ENCODE measurements at regions not wholly inside any gene's neighbourhood (a gene's known extent, or its start where the extent isn't known, plus 50 kb on each side); places are given as distances from the start of the nearest gene placed in this dataset.

- intact Hi-C loops (cut with micrococcal nuclease) (no loop called here), in situ Hi-C loops (cut with MboI) (no loop called here)
- H3K4me1 ChIP-seq (replicated peaks in 1 of 2; ENCODE audit: control insufficient read depth in 2 of 2, insufficient read depth in 2 of 2, low read length in 2 of 2): no peaks in the 10 kb centered on the region
- no TSS peak for BruUV-seq (replicated peaks)
- no peak overlapping the region for H3K9ac ChIP-seq (ENCODE audit: insufficient read depth in 1 of 2, low read depth in 2 of 2, low read length in 2 of 2)
- ATAC-seq (no peak), FAIRE-seq (no peak), DNase-seq (ENCODE audit: extremely low read depth in 1 of 4, low spot score in 3 of 4) (no peak)
- H3K4me2 ChIP-seq (ENCODE audit: insufficient read depth, low read length): no peak overlapping the region
- H2AFZ ChIP-seq (ENCODE audit: low read depth, low read length): no peak overlapping the region
- WGBS (ENCODE audit: insufficient coverage, low coverage, missing lambda C conversion rate): 0% methylated on average over 1 of the region's 1 CpG
- no peak for TF ChIP-seq ETV1 (tag; conservative IDR thresholded peaks at IDR 0.05; ENCODE audit: low read depth)
- no peak for TF ChIP-seq TCF7 (IDR thresholded peaks at IDR 0.05; ENCODE audit: borderline replicate concordance)
- TF ChIP-seq CHD4 (IDR thresholded peaks at IDR 0.05; ENCODE audit: insufficient read depth, insufficient replicate concordance, low read depth, low read length, poor library complexity, severe bottlenecking): no peak
- TF ChIP-seq ZBTB26 (CRISPR knock-in tag; IDR thresholded peaks at IDR 0.05): no peak
- no peak for TF ChIP-seq HSF4 (CRISPR knock-in tag; IDR thresholded peaks at IDR 0.05; ENCODE audit: borderline replicate concordance)
- no peak for TF ChIP-seq CEBPG (CRISPR knock-in tag; IDR thresholded peaks at IDR 0.05)
- TF ChIP-seq CEBPG (tag; conservative IDR thresholded peaks at IDR 0.05 in 1 of 2, IDR thresholded peaks at IDR 0.05 in 1 of 2): no peak
- TF ChIP-seq HNRNPUL1 (IDR thresholded peaks at IDR 0.05; ENCODE audit: low read length): no peak
- no peak for TF ChIP-seq MCM3 (IDR thresholded peaks at IDR 0.05)
- TF ChIP-seq ZNF347 (CRISPR knock-in tag; IDR thresholded peaks at IDR 0.05; ENCODE audit: low read depth): no peak
- no peak for TF ChIP-seq SRF (CRISPR knock-in tag; IDR thresholded peaks at IDR 0.05)
- no peaks in the 10 kb centered on the region for H4K20me1 ChIP-seq (replicated peaks; ENCODE audit: control insufficient read depth, insufficient read depth, low read length)
- no peaks in the 10 kb centered on the region for H3K79me2 ChIP-seq (ENCODE audit: control insufficient read depth, insufficient read depth, low read length)
- no peaks in the 10 kb centered on the region for H3K9me3 ChIP-seq (replicated peaks; ENCODE audit: control insufficient read depth, insufficient read depth, low read depth, low read length)
- H3K27me3 ChIP-seq (ENCODE audit: control insufficient read depth in 2 of 2, insufficient read depth in 2 of 2, low read length in 2 of 2): no peaks in the 10 kb centered on the region
- POLR2A ChIA-PET: no interaction called here
- CTCF ChIA-PET (ENCODE audit: low intra/inter-chr PET ratio): no interaction called here
- no peaks in the 10 kb centered on the region for H3K9me1 ChIP-seq (ENCODE audit: control insufficient read depth, insufficient read depth, low read length)
- H3K36me3 ChIP-seq (ENCODE audit: control insufficient read depth, insufficient read depth, low read length): no peaks in the 10 kb centered on the region
- H3K4me3 ChIP-seq: no peak overlapping the region
- no peak overlapping the region for H3K27ac ChIP-seq (ENCODE audit: extremely low read depth, low read depth, low read length)
Measured at GRCh38 chr15:53230473-53230872, 440.3 kb upstream of the ONECUT1 start.
